Occipital lobe (tissue), 1 donor: ENCODE measurements at regions not wholly inside any gene's neighbourhood (a gene's known extent, or its start where the extent isn't known, plus 50 kb on each side); places are given as distances from the start of the nearest gene placed in this dataset.

Experiments used
- DNase-seq: peaks from one replicate; lab custom pipeline; 2025; lab: John Stamatoyannopoulos, UW

- no peak for DNase-seq
Measured at GRCh38 chr22:49490692-49491091, 337.0 kb downstream of the BRD1 start.

- DNase-seq = no peak
Measured at GRCh38 chr22:49489821-49490220, 337.9 kb downstream of the BRD1 start.

GRCh38 chr22:49488943-49489342 is 338.7 kb downstream of the BRD1 start:
- no peak for DNase-seq

DNA sequence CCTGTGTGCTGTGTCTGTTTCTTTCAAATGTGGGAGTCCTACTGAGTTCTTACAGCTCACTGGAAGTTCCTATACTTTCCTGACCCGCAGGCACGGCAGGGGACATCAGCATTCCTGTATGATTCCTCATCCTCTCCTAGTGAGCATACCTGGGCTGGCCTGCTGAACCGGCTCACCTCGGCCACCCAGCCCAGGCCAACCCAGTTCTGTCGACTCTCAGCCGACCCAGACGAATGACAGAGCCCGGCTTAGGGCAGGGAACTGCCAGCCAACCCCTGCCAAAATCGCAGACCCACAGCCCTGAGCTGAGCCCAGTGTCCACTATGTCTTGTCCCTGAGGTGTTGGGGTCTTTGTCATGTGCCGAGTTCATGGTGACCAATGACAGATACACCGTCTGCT is 339.7 kb downstream of the BRD1 start:
- DNase-seq = no peak

DNA sequence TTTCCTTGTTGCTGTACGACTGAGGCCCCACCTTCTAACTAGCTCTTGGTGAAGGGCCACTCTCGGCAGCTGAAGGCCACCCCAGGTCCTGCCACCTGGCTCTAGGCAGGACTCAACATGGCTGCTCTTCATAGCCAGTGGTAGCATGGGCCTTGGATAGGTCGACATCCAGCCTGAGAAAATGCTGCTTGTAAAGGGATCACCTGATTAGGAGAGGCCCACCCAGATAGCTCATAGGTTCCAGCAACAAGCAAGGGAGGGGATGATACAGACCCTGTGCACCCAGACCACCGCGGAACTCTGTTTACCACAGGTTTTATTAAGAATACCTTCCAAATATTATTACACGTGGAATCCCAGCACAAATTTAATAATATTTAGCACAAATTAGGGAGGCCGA is 341.4 kb downstream of the BRD1 start:
- DNase-seq = no peak

DNA sequence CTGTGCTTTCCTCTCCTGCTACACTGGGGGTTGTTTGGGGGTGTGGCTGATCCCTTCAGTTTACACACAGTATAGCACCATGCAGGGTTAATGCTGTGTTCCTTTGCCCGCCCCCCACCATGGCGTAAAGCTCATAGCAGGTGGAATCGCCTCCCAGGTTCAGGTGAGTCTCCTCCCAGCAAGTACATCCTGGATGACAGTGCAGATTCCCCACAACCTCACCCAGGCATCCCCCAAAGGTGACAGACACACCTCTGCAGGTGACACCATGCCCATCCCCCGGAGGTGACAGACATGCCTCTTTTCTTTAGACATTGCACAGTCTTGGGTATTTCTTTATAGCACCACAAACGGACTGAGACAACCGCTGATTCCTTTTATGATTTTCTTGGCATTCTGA is 343.7 kb downstream of the BRD1 start:
- DNase-seq = no peak

- DNase-seq = no peak
Measured at GRCh38 chr22:49483281-49483870, 344.3 kb downstream of the BRD1 start.

- DNase-seq = no peak
Measured at GRCh38 chr22:49482811-49483210, 344.9 kb downstream of the BRD1 start.

GRCh38 chr22:49481659-49482399 is 345.8 kb downstream of the BRD1 start:
- DNase-seq = no peak

- DNase-seq = no peak
Measured at GRCh38 chr22:49480896-49481658, 346.6 kb downstream of the BRD1 start.

DNA sequence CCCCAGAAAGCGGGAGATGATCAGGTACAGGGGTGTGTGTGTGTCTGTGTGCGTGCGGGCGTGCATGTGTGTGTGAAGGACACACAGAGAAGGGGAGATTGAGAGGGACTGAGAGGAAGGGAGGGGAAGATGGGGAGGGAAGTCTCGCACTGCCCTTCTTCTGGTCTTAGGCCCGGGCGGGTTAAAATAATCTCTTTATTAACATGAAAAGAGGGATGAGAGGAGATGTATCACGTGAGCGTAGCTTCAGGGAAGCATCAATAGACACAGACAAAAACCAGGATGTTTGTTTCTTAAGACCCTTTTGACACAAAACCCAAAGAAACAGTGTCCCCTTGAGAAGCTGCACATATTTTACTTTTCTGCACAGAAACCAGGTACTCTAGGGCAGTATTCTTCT is 347.3 kb downstream of the BRD1 start:
- no peak for DNase-seq

GRCh38 chr22:49479566-49479965 is 348.1 kb downstream of the BRD1 start:
- no peak for DNase-seq

GRCh38 chr22:49476800-49477400 is 350.8 kb downstream of the BRD1 start:
- no peak for DNase-seq

DNA sequence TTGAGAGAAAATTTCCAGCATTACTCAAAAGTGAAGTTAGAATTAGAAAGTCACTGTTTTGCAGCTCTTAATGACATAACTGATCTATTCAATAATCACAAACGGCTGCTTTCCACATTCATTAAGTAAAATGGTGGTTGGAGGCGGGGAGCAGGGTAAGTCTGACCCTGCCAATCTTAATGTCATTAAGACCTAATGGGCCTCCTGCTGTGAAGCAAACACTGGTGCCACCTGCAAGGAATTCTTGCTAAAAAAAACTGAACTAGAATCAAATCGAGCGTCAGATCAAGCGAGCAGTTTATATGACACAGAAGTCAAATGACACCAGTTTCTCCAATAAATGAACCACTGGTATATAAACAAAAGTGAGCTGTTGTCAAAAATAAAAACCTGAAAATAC is 351.5 kb downstream of the BRD1 start:
- DNase-seq = no peak

DNA sequence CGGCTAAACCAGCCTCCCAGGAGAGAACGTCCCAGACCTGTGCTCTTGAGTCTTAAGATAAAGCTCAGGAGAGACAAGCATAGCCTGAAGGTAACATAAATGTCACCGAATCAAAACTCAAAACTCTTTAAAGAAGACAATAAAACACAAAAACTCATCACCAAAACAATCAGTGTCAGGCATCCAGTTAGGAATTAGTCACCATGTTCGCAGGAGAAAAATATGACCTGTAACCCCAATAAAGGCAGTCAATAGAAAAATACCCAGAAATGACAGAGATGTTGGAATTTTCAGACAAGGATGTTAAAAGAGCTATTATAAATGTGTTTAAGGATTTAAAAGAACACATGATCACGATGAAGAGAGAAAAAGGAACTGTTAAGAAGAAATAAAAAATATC is 352.4 kb downstream of the BRD1 start:
- no peak for DNase-seq

DNA sequence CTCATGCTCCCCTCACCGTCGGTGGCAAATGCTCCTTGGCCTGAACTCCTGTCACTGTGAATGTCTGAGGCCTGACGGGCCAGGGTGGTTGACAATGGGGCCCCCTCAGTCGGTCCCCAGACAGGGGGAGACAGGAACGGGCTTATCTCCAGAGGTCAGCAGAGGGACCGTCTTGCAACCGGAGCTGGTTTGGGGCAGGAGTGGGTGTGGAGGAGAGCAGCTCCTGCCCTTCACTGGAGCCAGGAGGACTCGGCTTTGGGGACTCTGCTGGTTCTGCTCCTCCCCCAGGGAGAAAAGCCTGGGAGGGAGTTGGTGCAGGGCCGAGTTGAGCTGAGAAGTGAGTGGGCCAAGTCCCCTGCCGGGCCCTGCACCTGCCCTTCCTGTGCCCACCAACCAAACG is 354.4 kb downstream of the BRD1 start:
- DNase-seq = no peak

GRCh38 chr22:49470741-49471503 is 356.8 kb downstream of the BRD1 start:
- no peak for DNase-seq

- no peak for DNase-seq
Measured at GRCh38 chr22:49469896-49470740, 357.6 kb downstream of the BRD1 start.

GRCh38 chr22:49468487-49469198 is 359.0 kb downstream of the BRD1 start:
- DNase-seq = no peak
